H1 (cell line): ENCODE measurements at regions not wholly inside any gene's neighbourhood (a gene's known extent, or its start where the extent isn't known, plus 50 kb on each side); places are given as distances from the start of the nearest gene placed in this dataset.

Experiments used
- ASH2L ChIP-seq: fragments of 200-600, 300-600 bp; sonication (generic); IDR thresholded peaks from one replicate; pipeline ENCODE4 v1.7.1; 2017; ENCODE audit warnings: low read length
- CEBPB ChIP-seq: IDR thresholded peaks from 2 replicates; pipeline ENCODE4 v1.6.1; 2012; ENCODE audit warnings: low read depth, low read length
- CHD7 ChIP-seq: fragments of 300-600 bp; sonication (generic); IDR thresholded peaks from 2 replicates; pipeline ENCODE4 v1.7.1; 2012; ENCODE audit warnings: low read length, moderate library complexity, mild to moderate bottlenecking, inconsistent platforms; ENCODE audit not compliant: insufficient replicate concordance
- RBBP5 ChIP-seq: IDR thresholded peaks from 2 replicates; pipeline ENCODE4 v1.7.1; 2012; ENCODE audit warnings: low read depth, mild to moderate bottlenecking, inconsistent platforms, low read length, moderate library complexity, borderline replicate concordance
- RNF2 ChIP-seq: fragments of 200-900, 300-1000 bp; sonication (generic); IDR thresholded peaks from 2 replicates; pipeline ENCODE4 v1.7.1; 2016; ENCODE audit warnings: borderline replicate concordance, low read depth, mild to moderate bottlenecking, antibody characterized with exemption, low read length; ENCODE audit not compliant: poor library complexity, severe bottlenecking; ENCODE audit errors: missing control alignments
- TAF7 ChIP-seq: optimal IDR thresholded peaks from 2 replicates; pipeline ENCODE3; 2011; ENCODE audit warnings: low read depth, mild to moderate bottlenecking, inconsistent platforms, low read length, moderate library complexity, borderline replicate concordance
- TF ChIP-seq, protein P1 (sequence below), 3 experiments: IDR thresholded peaks; 1 replicate in 2 of 3; 2 replicates in 1 of 3; pipeline versions ENCODE4 v1.5.1 to v1.6.1; 2011; ENCODE audit warnings: low read length in 3 of 3, mild to moderate bottlenecking in 3 of 3, inconsistent platforms in 2 of 3, low read depth in 1 of 3, moderate library complexity in 1 of 3; ENCODE audit not compliant: insufficient read depth in 1 of 3; ENCODE audit errors: control extremely low read depth in 1 of 3

DNA sequence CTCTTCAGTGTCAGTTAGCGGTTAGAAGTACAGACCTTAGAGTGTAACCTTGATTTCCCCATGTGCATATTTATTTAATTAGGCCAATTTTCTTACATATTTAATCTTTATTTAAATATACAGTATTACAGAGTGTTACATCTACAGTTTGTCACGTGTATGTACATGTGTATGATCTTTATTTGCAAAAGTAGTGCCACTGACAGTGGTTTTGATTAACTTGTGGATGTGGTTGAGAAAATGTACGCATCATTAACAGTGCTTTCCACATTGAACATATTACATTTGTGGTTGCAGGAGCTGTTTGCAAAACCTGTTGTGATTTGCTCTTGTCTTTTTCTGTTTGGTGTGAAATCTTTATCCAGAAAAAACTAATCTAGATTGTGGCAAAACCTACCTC lies 535.5 kb downstream of the FLRT2 start (continued):
- TF ChIP-seq, protein P1, sequence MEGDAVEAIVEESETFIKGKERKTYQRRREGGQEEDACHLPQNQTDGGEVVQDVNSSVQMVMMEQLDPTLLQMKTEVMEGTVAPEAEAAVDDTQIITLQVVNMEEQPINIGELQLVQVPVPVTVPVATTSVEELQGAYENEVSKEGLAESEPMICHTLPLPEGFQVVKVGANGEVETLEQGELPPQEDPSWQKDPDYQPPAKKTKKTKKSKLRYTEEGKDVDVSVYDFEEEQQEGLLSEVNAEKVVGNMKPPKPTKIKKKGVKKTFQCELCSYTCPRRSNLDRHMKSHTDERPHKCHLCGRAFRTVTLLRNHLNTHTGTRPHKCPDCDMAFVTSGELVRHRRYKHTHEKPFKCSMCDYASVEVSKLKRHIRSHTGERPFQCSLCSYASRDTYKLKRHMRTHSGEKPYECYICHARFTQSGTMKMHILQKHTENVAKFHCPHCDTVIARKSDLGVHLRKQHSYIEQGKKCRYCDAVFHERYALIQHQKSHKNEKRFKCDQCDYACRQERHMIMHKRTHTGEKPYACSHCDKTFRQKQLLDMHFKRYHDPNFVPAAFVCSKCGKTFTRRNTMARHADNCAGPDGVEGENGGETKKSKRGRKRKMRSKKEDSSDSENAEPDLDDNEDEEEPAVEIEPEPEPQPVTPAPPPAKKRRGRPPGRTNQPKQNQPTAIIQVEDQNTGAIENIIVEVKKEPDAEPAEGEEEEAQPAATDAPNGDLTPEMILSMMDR (IDR thresholded peaks at IDR 0.05; ENCODE audit: control extremely low read depth in 1 of 3, insufficient read depth in 1 of 3, low read depth in 1 of 3, low read length in 3 of 3) = no peak
- TF ChIP-seq RBBP5 (no peak), CHD7 (no peak), TAF7 (no peak), RNF2 (no peak), CEBPB (no peak), ASH2L (no peak)
